HG02642 (cell line): ENCODE measurements at regions not wholly inside any gene's neighbourhood (a gene's known extent, or its start where the extent isn't known, plus 50 kb on each side); places are given as distances from the start of the nearest gene placed in this dataset.
"Not testable (repeated sequence)": the region's sequence is repeated elsewhere in the genome, so short reads cannot be mapped to it uniquely, and the experiment has no call there.

Experiments
- ATAC-seq: cut with Tn5 transposase; IDR thresholded peaks from one replicate; pipeline ENCODE4 v1.9.1; 2021; ENCODE audit warnings: mild to moderate bottlenecking; ENCODE audit not compliant: unreplicated experiment, poor library complexity

GRCh38 chr7:97372882-97373281 lies 255.4 kb downstream of the SDHAF3 start:
- ATAC-seq, result no peak

GRCh38 chr7:97373736-97374135 lies 256.2 kb downstream of the SDHAF3 start:
- ATAC-seq, result no peak

GRCh38 chr7:97377713-97378112 lies 260.2 kb downstream of the SDHAF3 start:
- no peak for ATAC-seq

GRCh38 chr7:97381815-97382554 lies 264.5 kb downstream of the SDHAF3 start:
- no peak for ATAC-seq

- ATAC-seq, result no peak
Measured at GRCh38 chr7:97390052-97390451, 272.6 kb downstream of the SDHAF3 start.

GRCh38 chr7:97390915-97391593 lies 273.6 kb downstream of the SDHAF3 start:
- ATAC-seq, result no peak

GRCh38 chr7:97401398-97401797 lies 283.9 kb downstream of the SDHAF3 start:
- no peak for ATAC-seq

GRCh38 chr7:97405835-97406234 lies 288.3 kb downstream of the SDHAF3 start:
- no peak for ATAC-seq

- ATAC-seq, result no peak
Measured at GRCh38 chr7:97407106-97407505, 289.6 kb downstream of the SDHAF3 start.

- ATAC-seq, result no peak
Measured at GRCh38 chr7:97409346-97409745, 291.8 kb downstream of the SDHAF3 start.

GRCh38 chr7:97418312-97418711 lies 300.8 kb downstream of the SDHAF3 start:
- ATAC-seq, result no peak

GRCh38 chr7:97419898-97420297 lies 302.4 kb downstream of the SDHAF3 start:
- ATAC-seq, result no peak

- no peak for ATAC-seq
Measured at GRCh38 chr7:97421307-97421930, 303.9 kb downstream of the SDHAF3 start.

- ATAC-seq, result no peak
Measured at GRCh38 chr7:97422046-97422445, 304.5 kb downstream of the SDHAF3 start.

- ATAC-seq, result no peak
Measured at GRCh38 chr7:97430006-97430405, 301.9 kb upstream of the TAC1 start.

- no peak for ATAC-seq
Measured at GRCh38 chr7:97439637-97440214, 292.2 kb upstream of the TAC1 start.

GRCh38 chr7:97446361-97446760 lies 285.5 kb upstream of the TAC1 start:
- no peak for ATAC-seq

GRCh38 chr7:97449448-97449847 lies 282.4 kb upstream of the TAC1 start:
- not testable (repeated sequence) for ATAC-seq

- no peak for ATAC-seq
Measured at GRCh38 chr7:97450516-97450915, 281.4 kb upstream of the TAC1 start.

GRCh38 chr7:97454636-97455035 lies 277.2 kb upstream of the TAC1 start:
- ATAC-seq, result no peak

- ATAC-seq, result no peak
Measured at GRCh38 chr7:97457054-97457453, 274.8 kb upstream of the TAC1 start.
